ENCODE measurements at regions not wholly inside any gene's neighbourhood (a gene's known extent, or its start where the extent isn't known, plus 50 kb on each side); places are given as distances from the start of the nearest gene placed in this dataset.

DNA sequence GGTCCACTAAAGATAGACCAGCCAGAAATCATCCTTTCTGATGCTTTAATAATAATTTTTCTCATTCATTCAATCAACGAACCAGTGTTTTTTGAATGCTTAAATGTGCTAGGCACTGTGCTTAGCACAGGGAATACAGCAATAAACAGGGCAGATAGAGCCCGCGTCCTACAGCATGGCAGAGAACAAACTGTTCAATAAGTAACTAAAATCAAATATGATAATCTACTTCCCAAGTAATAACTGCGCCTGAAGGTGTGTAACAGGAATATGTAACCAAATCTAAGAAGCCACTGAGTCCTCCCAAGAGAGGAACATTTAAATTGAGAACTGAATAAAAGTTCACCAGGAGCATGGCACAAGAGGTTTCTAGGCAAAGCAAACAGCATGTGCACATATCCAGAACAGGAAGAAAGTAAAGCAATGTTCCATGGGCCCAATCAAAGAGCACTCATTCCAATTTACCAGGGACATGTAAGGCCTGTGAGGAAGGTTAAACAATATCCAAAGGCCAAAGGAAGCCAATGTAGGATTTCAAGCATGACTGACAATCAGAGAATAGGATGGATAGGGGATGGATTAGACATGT lies 311.0 kb upstream of the RARB start:
- ATAC-seq (replicated peaks) = no peak
- Mint-ChIP-seq H3K9me3 (peaks cover 8% of the 10 kb centered on the region), H3K4me3 (no peak overlapping the region), H3K27ac (no peak overlapping the region), H3K36me3 (ENCODE audit: low read depth) (no peaks in the 10 kb centered on the region), H3K4me1 (no peaks in the 10 kb centered on the region), H3K27me3 (no peaks in the 10 kb centered on the region)

DNA sequence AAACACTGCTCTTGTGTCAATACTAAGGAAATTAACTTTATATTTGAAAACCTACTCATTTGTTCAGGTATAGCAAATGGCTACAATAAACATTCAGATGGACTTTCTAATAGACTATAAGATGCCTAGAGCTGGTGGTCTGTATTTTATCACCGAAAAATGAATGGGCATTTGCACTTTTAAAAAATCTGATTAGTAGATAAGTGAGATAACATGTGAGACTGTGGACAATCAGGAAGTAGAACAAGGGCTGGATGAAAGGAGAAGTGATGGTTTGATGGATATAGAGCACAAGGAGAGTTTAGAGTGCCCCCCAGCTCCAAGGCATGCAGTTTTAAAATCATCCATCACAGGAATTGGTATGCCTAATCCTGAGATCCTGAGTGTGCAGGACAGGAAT lies 308.4 kb upstream of the RARB start:
- H3K4me3 Mint-ChIP-seq = no peak overlapping the region
- no peaks in the 10 kb centered on the region for H3K4me1 Mint-ChIP-seq
- H3K36me3 Mint-ChIP-seq (ENCODE audit: low read depth) = no peaks in the 10 kb centered on the region
- H3K27me3 Mint-ChIP-seq = no peaks in the 10 kb centered on the region
- H3K27ac Mint-ChIP-seq = no peak overlapping the region
- peaks cover 8% of the 10 kb centered on the region for H3K9me3 Mint-ChIP-seq
- no peak for ATAC-seq (replicated peaks)

DNA sequence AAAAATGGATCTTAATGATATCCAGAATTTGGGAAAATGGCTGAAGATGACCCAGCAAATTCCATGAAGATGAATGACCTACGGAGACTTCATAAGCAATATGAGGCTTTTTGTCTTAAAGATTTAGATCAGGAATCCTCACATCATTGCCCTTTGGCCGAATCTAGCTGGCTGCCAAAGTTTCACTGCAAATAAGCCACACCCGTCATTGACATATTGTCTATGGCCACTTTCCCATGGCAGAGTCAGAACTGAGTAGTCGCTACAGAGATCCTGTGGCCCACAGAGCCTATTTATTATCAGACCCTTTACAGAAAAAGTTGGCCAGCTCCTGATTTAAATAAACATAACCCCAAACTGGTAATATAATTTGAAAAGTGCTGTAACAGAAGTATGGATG lies 307.4 kb upstream of the RARB start:
- Mint-ChIP-seq H3K4me1 (no peaks in the 10 kb centered on the region), H3K27me3 (no peaks in the 10 kb centered on the region), H3K27ac (no peak overlapping the region), H3K9me3 (peaks cover 11% of the 10 kb centered on the region), H3K4me3 (no peak overlapping the region), H3K36me3 (ENCODE audit: low read depth) (no peaks in the 10 kb centered on the region)
- ATAC-seq (replicated peaks) = no peak

DNA sequence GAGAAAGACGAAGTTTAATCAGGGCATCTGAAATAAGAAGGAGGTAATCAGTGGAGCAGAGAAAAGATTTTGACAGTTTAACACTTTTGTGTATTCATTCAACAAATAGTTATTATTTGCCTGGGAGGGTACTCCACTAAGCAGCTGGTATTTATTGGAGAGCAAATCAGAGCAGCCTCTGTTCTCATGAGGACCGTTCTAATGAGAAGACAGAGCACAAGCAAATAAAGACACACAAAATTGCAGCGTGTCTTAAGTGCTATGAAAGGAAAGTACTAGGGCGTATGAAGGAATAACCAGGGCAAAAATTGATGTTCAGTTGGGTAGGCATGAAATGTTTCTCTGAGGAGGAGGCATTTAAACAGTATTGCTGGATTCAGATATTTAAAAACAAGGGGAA lies 302.9 kb upstream of the RARB start:
- no peaks in the 10 kb centered on the region for H3K27me3 Mint-ChIP-seq
- no peak for ATAC-seq (replicated peaks)
- no peak overlapping the region for H3K27ac Mint-ChIP-seq
- H3K9me3 Mint-ChIP-seq = peaks cover 11% of the 10 kb centered on the region
- H3K4me1 Mint-ChIP-seq = no peaks in the 10 kb centered on the region
- no peaks in the 10 kb centered on the region for H3K36me3 Mint-ChIP-seq (ENCODE audit: low read depth)
- H3K4me3 Mint-ChIP-seq = no peak overlapping the region

DNA sequence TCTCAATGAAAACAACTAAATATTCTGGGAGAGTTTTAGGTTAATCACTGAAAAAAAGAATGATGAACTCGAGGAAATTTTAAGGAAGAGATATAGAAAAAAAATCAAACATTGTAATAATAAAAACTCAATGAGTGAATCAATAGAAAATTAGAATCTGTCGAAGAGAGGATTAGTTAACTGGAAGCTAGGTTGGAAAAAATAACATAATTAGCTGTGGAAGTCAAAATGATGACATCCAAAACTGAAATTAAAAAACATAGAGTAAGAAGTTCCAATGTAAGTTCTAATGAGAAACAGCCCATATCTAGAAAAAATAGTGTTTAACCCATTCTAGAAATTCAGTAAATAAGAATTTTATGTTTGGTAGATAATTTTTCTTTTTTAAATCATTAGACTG lies 299.3 kb upstream of the RARB start:
- H3K4me3 Mint-ChIP-seq = no peak overlapping the region
- no peaks in the 10 kb centered on the region for H3K36me3 Mint-ChIP-seq (ENCODE audit: low read depth)
- H3K9me3 Mint-ChIP-seq = peaks cover 11% of the 10 kb centered on the region
- no peak for ATAC-seq (replicated peaks)
- no peaks in the 10 kb centered on the region for H3K4me1 Mint-ChIP-seq
- H3K27ac Mint-ChIP-seq = no peak overlapping the region
- H3K27me3 Mint-ChIP-seq = no peaks in the 10 kb centered on the region

DNA sequence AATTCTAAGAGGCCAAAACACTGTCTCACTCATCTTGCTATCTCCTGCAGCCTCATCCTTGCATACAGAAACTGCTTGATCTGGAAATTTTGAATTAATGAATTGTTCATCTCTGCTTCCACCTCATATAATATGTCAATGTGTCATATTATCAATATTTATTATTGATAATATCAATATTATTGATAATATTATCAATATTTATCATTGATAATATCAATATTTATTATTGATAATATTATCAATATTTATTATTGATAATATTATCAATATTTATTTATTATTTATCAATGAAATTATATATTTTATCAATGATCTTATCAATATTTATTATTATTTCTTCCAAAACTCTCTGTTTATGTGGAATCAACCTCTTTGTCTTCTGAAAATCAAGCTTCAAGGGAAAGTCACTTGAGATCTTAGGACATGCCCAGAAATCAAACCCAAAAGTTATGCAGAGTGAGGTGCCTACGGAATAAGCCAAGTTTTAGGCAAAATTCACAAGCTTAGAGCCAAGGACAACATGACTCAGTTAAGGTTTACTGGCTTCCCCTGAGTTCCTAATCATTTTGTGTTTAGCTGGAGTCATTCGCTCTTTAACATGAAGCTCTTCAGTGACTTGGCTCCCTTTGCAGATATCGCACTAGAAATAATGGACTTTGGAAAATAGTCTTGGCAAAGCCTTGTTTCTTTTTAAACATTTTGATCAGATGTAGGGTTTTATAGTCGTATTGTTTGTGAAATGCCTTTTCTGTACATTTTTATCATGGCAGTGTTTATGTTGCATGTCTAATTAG lies 297.1 kb upstream of the RARB start:
- Mint-ChIP-seq H3K9me3 (peaks cover 12% of the 10 kb centered on the region), H3K4me3 (no peak overlapping the region), H3K27ac (no peak overlapping the region), H3K4me1 (no peaks in the 10 kb centered on the region), H3K27me3 (no peaks in the 10 kb centered on the region), H3K36me3 (ENCODE audit: low read depth) (no peaks in the 10 kb centered on the region)
- no peak for ATAC-seq (replicated peaks)

DNA sequence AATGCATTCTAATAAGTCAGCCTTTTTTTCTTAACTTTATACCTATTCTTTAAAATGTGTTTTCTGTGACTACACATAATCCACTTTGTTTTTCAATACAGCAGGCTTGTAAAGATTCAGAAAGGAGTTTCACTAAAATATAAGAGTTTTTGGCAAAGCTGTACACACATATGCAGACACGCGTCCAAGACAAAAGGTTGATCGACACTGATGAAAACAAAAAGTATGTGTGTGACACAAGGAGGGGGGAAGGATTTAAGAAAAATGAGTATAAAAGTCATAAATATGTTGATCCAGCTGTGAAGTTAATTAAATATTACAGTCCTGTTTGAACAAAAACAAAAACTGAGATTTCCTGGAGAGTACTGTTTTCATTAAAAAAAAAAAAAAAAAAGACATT lies 294.5 kb upstream of the RARB start:
- H3K27me3 Mint-ChIP-seq = no peaks in the 10 kb centered on the region
- H3K4me3 Mint-ChIP-seq = no peak overlapping the region
- H3K36me3 Mint-ChIP-seq (ENCODE audit: low read depth) = no peaks in the 10 kb centered on the region
- H3K4me1 Mint-ChIP-seq = no peaks in the 10 kb centered on the region
- H3K27ac Mint-ChIP-seq = no peak overlapping the region
- H3K9me3 Mint-ChIP-seq = peaks cover 11% of the 10 kb centered on the region
- no peak for ATAC-seq (replicated peaks)

DNA sequence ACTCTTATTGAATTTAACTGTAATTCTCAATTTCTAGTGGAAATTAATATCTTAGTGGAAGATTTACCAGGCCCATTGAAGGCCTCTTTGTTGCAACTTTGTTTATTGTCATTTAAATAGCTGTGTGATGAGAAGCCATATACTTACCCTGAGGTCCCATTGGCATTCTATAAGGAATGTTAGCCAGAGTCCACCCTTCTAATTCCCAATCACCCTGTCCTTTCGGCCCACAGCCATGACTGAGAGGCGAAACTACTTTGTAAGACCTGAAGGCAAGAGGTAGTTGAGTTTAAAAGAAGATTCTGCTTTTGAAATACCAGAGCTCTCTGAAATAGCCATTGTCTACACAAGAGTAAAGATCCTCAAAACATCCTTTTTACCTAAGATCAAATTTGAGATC lies 290.5 kb upstream of the RARB start:
- H3K4me1 Mint-ChIP-seq = no peaks in the 10 kb centered on the region
- no peak overlapping the region for H3K4me3 Mint-ChIP-seq
- H3K27ac Mint-ChIP-seq = no peak overlapping the region
- no peak for ATAC-seq (replicated peaks)
- no peaks in the 10 kb centered on the region for H3K36me3 Mint-ChIP-seq (ENCODE audit: low read depth)
- H3K9me3 Mint-ChIP-seq = peaks cover 8% of the 10 kb centered on the region
- H3K27me3 Mint-ChIP-seq = no peaks in the 10 kb centered on the region

DNA sequence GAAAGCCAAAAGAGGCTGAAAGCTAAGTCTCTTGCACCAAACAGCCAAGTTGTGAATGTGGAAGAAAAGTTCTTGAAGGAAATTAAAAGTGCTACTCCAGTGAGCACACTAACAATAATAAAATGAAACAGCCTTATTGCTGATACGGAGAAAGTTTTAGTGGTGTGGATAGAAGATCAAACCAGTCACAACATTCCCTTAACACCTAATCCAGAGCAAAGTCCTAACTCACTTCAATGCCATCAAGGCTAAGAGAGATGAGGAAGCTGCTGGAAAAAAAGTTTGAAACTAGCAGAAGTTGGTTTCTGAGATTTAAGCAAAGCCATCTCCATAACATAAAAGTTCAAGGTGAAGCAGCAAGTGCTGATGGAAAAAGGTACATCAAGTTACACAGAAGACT lies 288.8 kb upstream of the RARB start:
- Mint-ChIP-seq H3K4me3 (no peak overlapping the region), H3K9me3 (peaks cover 8% of the 10 kb centered on the region), H3K36me3 (ENCODE audit: low read depth) (no peaks in the 10 kb centered on the region), H3K27ac (no peak overlapping the region), H3K4me1 (no peaks in the 10 kb centered on the region), H3K27me3 (no peaks in the 10 kb centered on the region)
- no peak for ATAC-seq (replicated peaks)

DNA sequence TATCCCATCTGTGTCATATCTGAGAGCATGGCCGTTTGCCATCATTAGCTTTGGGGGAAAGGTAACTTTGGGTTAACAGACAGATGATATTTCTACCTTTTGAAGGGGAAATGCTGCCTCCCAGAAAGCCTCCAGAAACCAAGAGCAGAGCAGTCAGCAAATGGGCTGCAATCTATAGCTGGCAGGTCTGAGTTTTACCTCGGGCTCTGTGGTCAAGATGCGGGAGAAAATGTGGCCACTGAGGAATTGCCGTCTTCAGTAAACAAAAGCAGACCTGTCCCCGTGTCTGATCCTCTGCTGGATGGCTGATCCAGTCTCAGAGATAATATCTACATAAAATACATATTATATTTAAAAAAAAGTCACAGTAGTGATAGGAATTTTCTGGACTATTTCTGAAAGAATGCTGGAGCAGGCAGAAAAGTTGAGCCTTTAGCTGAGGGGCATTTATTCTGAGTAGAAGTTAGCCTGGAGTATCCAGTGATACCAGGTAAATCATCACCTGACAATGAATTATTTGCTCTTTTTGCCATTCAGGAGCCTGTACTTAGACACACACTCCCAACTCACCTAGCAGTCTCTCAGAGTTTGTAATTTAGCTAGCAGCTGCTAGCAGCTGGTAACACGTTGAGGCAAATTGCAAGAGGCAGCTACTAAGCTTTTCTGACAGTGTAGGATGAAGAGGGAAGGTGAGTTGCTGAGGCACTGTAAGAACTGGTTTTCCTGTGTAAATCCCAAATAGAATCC lies 285.3 kb upstream of the RARB start:
- ATAC-seq (replicated peaks) = no peak
- Mint-ChIP-seq H3K27ac (no peak overlapping the region), H3K36me3 (ENCODE audit: low read depth) (no peaks in the 10 kb centered on the region), H3K27me3 (no peaks in the 10 kb centered on the region), H3K9me3 (no peaks in the 10 kb centered on the region), H3K4me3 (no peak overlapping the region), H3K4me1 (no peaks in the 10 kb centered on the region)

DNA sequence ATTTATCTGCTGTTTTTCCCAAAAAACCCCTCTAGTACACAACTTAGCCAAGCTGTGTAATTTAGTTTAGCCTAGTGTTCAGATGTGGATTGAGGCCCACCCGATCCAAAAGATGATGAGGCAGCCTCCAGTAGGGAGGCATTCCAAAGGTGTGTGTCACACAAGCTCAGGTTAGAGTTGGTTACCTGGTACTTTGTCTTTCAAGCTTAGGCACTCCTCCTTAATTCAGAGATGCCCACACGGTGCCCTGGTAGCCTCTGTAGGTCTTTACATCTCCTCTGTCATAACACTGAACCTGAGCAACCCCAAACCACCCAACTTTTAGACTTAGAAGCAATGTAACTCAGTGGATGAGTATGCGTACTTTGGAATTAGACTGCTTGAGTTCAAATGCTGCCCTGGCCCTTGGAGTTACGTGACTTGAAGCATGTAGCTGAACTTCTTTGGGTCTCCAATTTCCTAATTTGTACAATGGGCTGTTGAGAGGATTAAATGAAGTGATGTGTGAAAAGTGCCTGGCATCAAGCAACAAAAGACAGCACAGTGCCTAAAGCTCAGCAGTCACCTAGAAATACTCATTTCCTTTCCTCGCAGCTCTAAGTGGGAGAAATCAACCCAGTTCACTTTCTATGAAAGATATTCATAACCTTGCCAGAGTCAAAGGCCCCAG lies 284.6 kb upstream of the RARB start:
- H3K4me3 Mint-ChIP-seq = no peak overlapping the region
- H3K27ac Mint-ChIP-seq = no peak overlapping the region
- H3K36me3 Mint-ChIP-seq (ENCODE audit: low read depth) = no peaks in the 10 kb centered on the region
- no peaks in the 10 kb centered on the region for H3K4me1 Mint-ChIP-seq
- H3K9me3 Mint-ChIP-seq = no peaks in the 10 kb centered on the region
- no peak for ATAC-seq (replicated peaks)
- no peaks in the 10 kb centered on the region for H3K27me3 Mint-ChIP-seq

DNA sequence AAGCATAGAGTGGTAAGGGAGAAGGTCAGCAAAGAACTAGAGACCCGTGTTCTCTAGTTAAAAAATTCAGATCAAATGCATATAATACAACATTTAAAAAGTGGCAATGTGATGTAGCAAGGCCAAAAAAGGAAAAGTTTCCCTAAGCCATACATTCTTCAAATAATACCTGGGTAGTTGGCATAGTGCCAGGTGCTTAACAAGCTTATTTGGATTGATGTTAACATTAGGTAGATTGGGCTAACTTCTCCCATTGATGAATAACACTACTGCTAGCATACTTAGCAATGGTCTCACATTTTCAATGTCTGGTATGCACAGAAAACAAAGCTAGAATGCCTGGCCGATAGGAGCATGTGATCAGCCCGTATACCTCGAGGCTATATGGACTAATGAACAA lies 283.6 kb upstream of the RARB start:
- H3K27ac Mint-ChIP-seq = no peak overlapping the region
- ATAC-seq (replicated peaks) = no peak
- no peaks in the 10 kb centered on the region for H3K4me1 Mint-ChIP-seq
- H3K9me3 Mint-ChIP-seq = no peaks in the 10 kb centered on the region
- H3K4me3 Mint-ChIP-seq = no peak overlapping the region
- no peaks in the 10 kb centered on the region for H3K36me3 Mint-ChIP-seq (ENCODE audit: low read depth)
- no peaks in the 10 kb centered on the region for H3K27me3 Mint-ChIP-seq

DNA sequence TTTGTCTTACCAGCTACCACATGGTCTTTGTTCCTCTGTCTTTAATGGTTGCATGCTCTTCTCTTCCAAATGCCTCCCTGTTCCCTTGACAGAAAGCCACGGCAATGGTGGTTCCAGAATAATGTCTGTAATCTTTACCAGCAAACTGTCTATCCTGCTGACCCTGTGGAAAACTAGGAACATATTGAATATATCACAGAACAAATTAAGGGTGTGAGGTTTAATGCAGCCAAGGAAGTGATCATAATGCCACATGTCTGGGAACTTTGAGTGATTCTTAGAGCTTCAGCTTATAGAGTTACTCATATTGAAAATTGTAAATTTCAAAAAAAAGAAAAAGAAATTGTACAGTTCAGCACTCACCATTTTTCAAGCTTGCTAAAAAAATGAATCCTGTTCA lies 282.9 kb upstream of the RARB start:
- Mint-ChIP-seq H3K4me3 (no peak overlapping the region), H3K4me1 (no peaks in the 10 kb centered on the region), H3K36me3 (ENCODE audit: low read depth) (no peaks in the 10 kb centered on the region), H3K27ac (no peak overlapping the region), H3K27me3 (no peaks in the 10 kb centered on the region), H3K9me3 (no peaks in the 10 kb centered on the region)
- ATAC-seq (replicated peaks) = no peak

DNA sequence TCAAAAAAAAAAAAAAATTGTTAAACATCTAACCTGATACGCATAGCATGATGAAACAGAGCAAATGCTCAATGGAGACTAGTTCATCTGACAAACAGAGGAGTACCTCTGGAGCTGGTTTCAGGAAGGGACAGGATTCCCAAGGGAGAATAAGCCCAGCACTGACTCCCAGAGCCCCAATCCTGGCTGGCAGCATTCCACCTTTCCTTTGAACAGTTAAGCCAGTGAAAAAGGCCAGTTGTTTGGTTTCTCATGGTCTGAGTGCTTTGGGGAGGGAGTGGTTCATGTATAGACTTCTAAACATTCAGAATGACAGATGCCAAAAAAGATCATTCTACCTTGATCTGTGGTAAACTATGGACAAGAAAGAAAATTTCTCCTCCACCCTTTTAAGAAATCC lies 277.9 kb upstream of the RARB start:
- H3K4me3 Mint-ChIP-seq = no peak overlapping the region
- H3K27ac Mint-ChIP-seq = no peak overlapping the region
- no peaks in the 10 kb centered on the region for H3K36me3 Mint-ChIP-seq (ENCODE audit: low read depth)
- H3K27me3 Mint-ChIP-seq = no peaks in the 10 kb centered on the region
- H3K4me1 Mint-ChIP-seq = no peaks in the 10 kb centered on the region
- no peak for ATAC-seq (replicated peaks)
- peaks cover 9% of the 10 kb centered on the region for H3K9me3 Mint-ChIP-seq

Data from activated T-helper 17 cell treated with anti-CD3 and anti-CD28 coated beads, Interleukin-2, amount 50 U/mL, for 72 hours (primary cell).